ENCODE measurements at regions not wholly inside any gene's neighbourhood (a gene's known extent, or its start where the extent isn't known, plus 50 kb on each side); places are given as distances from the start of the nearest gene placed in this dataset.

- TF ChIP-seq, protein P1, sequence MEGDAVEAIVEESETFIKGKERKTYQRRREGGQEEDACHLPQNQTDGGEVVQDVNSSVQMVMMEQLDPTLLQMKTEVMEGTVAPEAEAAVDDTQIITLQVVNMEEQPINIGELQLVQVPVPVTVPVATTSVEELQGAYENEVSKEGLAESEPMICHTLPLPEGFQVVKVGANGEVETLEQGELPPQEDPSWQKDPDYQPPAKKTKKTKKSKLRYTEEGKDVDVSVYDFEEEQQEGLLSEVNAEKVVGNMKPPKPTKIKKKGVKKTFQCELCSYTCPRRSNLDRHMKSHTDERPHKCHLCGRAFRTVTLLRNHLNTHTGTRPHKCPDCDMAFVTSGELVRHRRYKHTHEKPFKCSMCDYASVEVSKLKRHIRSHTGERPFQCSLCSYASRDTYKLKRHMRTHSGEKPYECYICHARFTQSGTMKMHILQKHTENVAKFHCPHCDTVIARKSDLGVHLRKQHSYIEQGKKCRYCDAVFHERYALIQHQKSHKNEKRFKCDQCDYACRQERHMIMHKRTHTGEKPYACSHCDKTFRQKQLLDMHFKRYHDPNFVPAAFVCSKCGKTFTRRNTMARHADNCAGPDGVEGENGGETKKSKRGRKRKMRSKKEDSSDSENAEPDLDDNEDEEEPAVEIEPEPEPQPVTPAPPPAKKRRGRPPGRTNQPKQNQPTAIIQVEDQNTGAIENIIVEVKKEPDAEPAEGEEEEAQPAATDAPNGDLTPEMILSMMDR (IDR thresholded peaks at IDR 0.05), result no peak
- no peak for TF ChIP-seq EZH2 (IDR thresholded peaks at IDR 0.05; ENCODE audit: borderline replicate concordance, insufficient read depth, low read depth, low read length, poor library complexity, severe bottlenecking)
- Histone ChIP-seq H2AFZ (ENCODE audit: insufficient read depth, low read depth, low read length, poor library complexity, severe bottlenecking) (no peak overlapping the region), H4K20me1 (ENCODE audit: control insufficient read depth, insufficient read depth, low read length, poor library complexity, severe bottlenecking) (no peaks in the 10 kb centered on the region), H3K27me3 (replicated peaks in 1 of 4; ENCODE audit: control extremely low read depth in 1 of 4, control insufficient read depth in 3 of 4, insufficient read depth in 4 of 4, low read length in 3 of 4) (no peaks in the 10 kb centered on the region), H3K4me3 (ENCODE audit: control extremely low read depth in 1 of 5, extremely low read depth in 1 of 5, insufficient read depth in 1 of 5, low read depth in 2 of 5, low read length in 4 of 5) (no peak overlapping the region), H3K27ac (ENCODE audit: low read length in 2 of 2) (no peak overlapping the region), H3K9me3 (ENCODE audit: control extremely low read depth in 1 of 3, control insufficient read depth in 2 of 3, insufficient read depth in 1 of 3, low read length in 2 of 3) (peaks cover 2 to 42% (median 12%) of the 10 kb centered on the region in 3 donors), H3K4me2 (replicated peaks; ENCODE audit: low read depth, low read length, poor library complexity, severe bottlenecking) (no peak overlapping the region), H3K36me3 (replicated peaks in 1 of 2; ENCODE audit: control extremely low read depth in 1 of 2, control insufficient read depth in 1 of 2, extremely low read depth in 1 of 2, insufficient read depth in 2 of 2, low read length in 1 of 2) (no peaks in the 10 kb centered on the region), H3K4me1 (ENCODE audit: control insufficient read depth in 2 of 2, insufficient read depth in 2 of 2, low read length in 2 of 2) (no peaks in the 10 kb centered on the region), H3K9ac (ENCODE audit: low read length) (no peak overlapping the region), H3K79me2 (ENCODE audit: control insufficient read depth, insufficient read depth, low read length) (no peaks in the 10 kb centered on the region)
- Mint-ChIP-seq H3K27ac (no peak overlapping the region), H3K4me3 (no peak overlapping the region), H3K9me3 (ENCODE audit: insufficient read depth) (peaks cover 6% of the 10 kb centered on the region), H3K27me3 (no peaks in the 10 kb centered on the region), H3K4me1 (no peaks in the 10 kb centered on the region)
- DNase-seq (no peak), ATAC-seq (ENCODE audit: low read depth) (no peak)
- WGBS (ENCODE audit: insufficient coverage), result 100% methylated on average over 2 of the region's 4 CpGs
- intact Hi-C loops (cut with micrococcal nuclease), result no loop called here
- ChIA-PET POLR2A (no interaction called here), CTCF (no interaction called here)
Measured at GRCh38 chr6:106862858-106863257, 111.7 kb downstream of the CD24 start.

- Mint-ChIP-seq H3K9me3 (ENCODE audit: insufficient read depth) (peaks cover 6% of the 10 kb centered on the region), H3K4me1 (no peaks in the 10 kb centered on the region), H3K27me3 (no peaks in the 10 kb centered on the region), H3K27ac (no peak overlapping the region), H3K4me3 (no peak overlapping the region)
- H4K20me1 ChIP-seq (ENCODE audit: control insufficient read depth, insufficient read depth, low read length, poor library complexity, severe bottlenecking), result no peaks in the 10 kb centered on the region
- ChIA-PET CTCF (no interaction called here), POLR2A (no interaction called here)
- H3K27ac ChIP-seq (ENCODE audit: low read length in 2 of 2), result no peak overlapping the region
- H2AFZ ChIP-seq (ENCODE audit: insufficient read depth, low read depth, low read length, poor library complexity, severe bottlenecking), result no peak overlapping the region
- intact Hi-C loops (cut with micrococcal nuclease), result no loop called here
- H3K4me3 ChIP-seq (ENCODE audit: control extremely low read depth in 1 of 5, extremely low read depth in 1 of 5, insufficient read depth in 1 of 5, low read depth in 2 of 5, low read length in 4 of 5), result no peak overlapping the region
- DNase-seq, result no peak
- H3K27me3 ChIP-seq (replicated peaks in 1 of 4; ENCODE audit: control extremely low read depth in 1 of 4, control insufficient read depth in 3 of 4, insufficient read depth in 4 of 4, low read length in 3 of 4), result no peaks in the 10 kb centered on the region
- peaks cover 2 to 32% (median 12%) of the 10 kb centered on the region in 3 donors for H3K9me3 ChIP-seq (ENCODE audit: control extremely low read depth in 1 of 3, control insufficient read depth in 2 of 3, insufficient read depth in 1 of 3, low read length in 2 of 3)
- no peak overlapping the region for H3K4me2 ChIP-seq (replicated peaks; ENCODE audit: low read depth, low read length, poor library complexity, severe bottlenecking)
- H3K4me1 ChIP-seq (ENCODE audit: control insufficient read depth in 2 of 2, insufficient read depth in 2 of 2, low read length in 2 of 2), result no peaks in the 10 kb centered on the region
- WGBS (ENCODE audit: insufficient coverage), result 100% methylated on average over 3 of the region's 4 CpGs
- no peaks in the 10 kb centered on the region for H3K36me3 ChIP-seq (replicated peaks in 1 of 2; ENCODE audit: control extremely low read depth in 1 of 2, control insufficient read depth in 1 of 2, extremely low read depth in 1 of 2, insufficient read depth in 2 of 2, low read length in 1 of 2)
- H3K9ac ChIP-seq (ENCODE audit: low read length), result no peak overlapping the region
- no peak for ATAC-seq (ENCODE audit: low read depth)
- TF ChIP-seq EZH2 (IDR thresholded peaks at IDR 0.05; ENCODE audit: borderline replicate concordance, insufficient read depth, low read depth, low read length, poor library complexity, severe bottlenecking), result no peak
- TF ChIP-seq, protein P1 (IDR thresholded peaks at IDR 0.05), result no peak
- no peaks in the 10 kb centered on the region for H3K79me2 ChIP-seq (ENCODE audit: control insufficient read depth, insufficient read depth, low read length)
Measured at GRCh38 chr6:106860940-106861339, 113.6 kb downstream of the CD24 start.
